CD14-positive monocyte (primary cell): ENCODE measurements at regions not wholly inside any gene's neighbourhood (a gene's known extent, or its start where the extent isn't known, plus 50 kb on each side); places are given as distances from the start of the nearest gene placed in this dataset.

Source experiments
- DNase-seq, 3 donors: peaks; one replicate each; pipeline ENCODE4 v3.0.0-alpha.2; 2011 to 2022
- H2AFZ ChIP-seq: 2 replicates; pipeline ENCODE4 v1.6.0; 2012; ENCODE audit warnings: mild to moderate bottlenecking, low read depth, low read length, inconsistent platforms; ENCODE audit not compliant: insufficient read depth, poor library complexity, severe bottlenecking
- H3K27ac ChIP-seq, 2 donors: 1 replicate in 1 of 2; 2 replicates in 1 of 2; pipeline ENCODE4 v1.5.1; 2012 to 2013; ENCODE audit warnings: low read length in 2 of 2, control low read depth in 1 of 2, inconsistent platforms in 1 of 2, low read depth in 1 of 2, mild to moderate bottlenecking in 1 of 2
- H3K27me3 ChIP-seq, 2 donors: one replicate each; pipeline versions ENCODE4 v1.6.0 to v1.6.1; 2011 to 2013; ENCODE audit warnings: low read length in 2 of 2; ENCODE audit not compliant: control insufficient read depth in 2 of 2, insufficient read depth in 2 of 2
- H3K36me3 ChIP-seq, 2 donors: replicated peaks in 1 of 2; 1 replicate in 1 of 2; 2 replicates in 1 of 2; pipeline versions ENCODE4 v1.5.1 to v1.6.1; 2012 to 2013; ENCODE audit warnings: low read length in 2 of 2, control low read depth in 1 of 2, inconsistent platforms in 1 of 2, mild to moderate bottlenecking in 1 of 2; ENCODE audit not compliant: insufficient read depth in 2 of 2, control insufficient read depth in 1 of 2
- H3K4me1 ChIP-seq, 2 donors: 1 replicate in 1 of 2; 2 replicates in 1 of 2; pipeline versions ENCODE4 v1.5.1 to v1.6.1; 2012 to 2013; ENCODE audit warnings: low read length in 2 of 2, control low read depth in 1 of 2, inconsistent platforms in 1 of 2, mild to moderate bottlenecking in 1 of 2, moderate library complexity in 1 of 2; ENCODE audit not compliant: insufficient read depth in 2 of 2, control insufficient read depth in 1 of 2
- H3K4me2 ChIP-seq: replicated peaks from 2 replicates; pipeline ENCODE3; 2012; ENCODE audit warnings: low read length, moderate library complexity, mild to moderate bottlenecking; ENCODE audit not compliant: poor library complexity, severe bottlenecking; ENCODE audit errors: extremely low read depth
- H3K4me3 ChIP-seq, 3 experiments: fragments of 200-600 bp in 1 of 3; sonication (generic) in 1 of 3; replicated peaks in 1 of 3; 1 replicate in 2 of 3; 2 replicates in 1 of 3; pipeline ENCODE4 v1.5.1; 2011 to 2013; ENCODE audit warnings: low read length in 3 of 3, mild to moderate bottlenecking in 3 of 3, control low read depth in 2 of 3, low read depth in 2 of 3, inconsistent platforms in 1 of 3, moderate library complexity in 1 of 3
- H3K79me2 ChIP-seq: 2 replicates; pipeline ENCODE4 v1.6.0; 2012; ENCODE audit warnings: mild to moderate bottlenecking, control low read depth, inconsistent platforms, low read length, moderate library complexity; ENCODE audit not compliant: insufficient read depth
- H3K9ac ChIP-seq: 2 replicates; pipeline ENCODE4 v1.6.0; 2017; ENCODE audit warnings: low read length, mild to moderate bottlenecking; ENCODE audit not compliant: insufficient read depth, poor library complexity, severe bottlenecking
- H3K9me3 ChIP-seq, 2 donors: replicated peaks in 1 of 2; 1 replicate in 1 of 2; 2 replicates in 1 of 2; pipeline versions ENCODE4 v1.5.1 to v1.6.1; 2012 to 2013; ENCODE audit warnings: low read length in 2 of 2, control low read depth in 1 of 2; ENCODE audit not compliant: control insufficient read depth in 1 of 2, insufficient read depth in 1 of 2
- H4K20me1 ChIP-seq: 2 replicates; pipeline ENCODE4 v1.6.0; 2012; ENCODE audit warnings: mild to moderate bottlenecking, low read length, control low read depth, moderate library complexity; ENCODE audit not compliant: insufficient read depth
- H3K27ac Mint-ChIP-seq, 7 donors: one replicate each; pipeline ENCODE4 v1.8.0; 2020; ENCODE audit warnings: mild to moderate bottlenecking in 7 of 7, mixed read lengths in 7 of 7, moderate library complexity in 6 of 7, inconsistent platforms in 2 of 7
- H3K27me3 Mint-ChIP-seq, 3 donors: one replicate each; pipeline ENCODE4 v1.8.0; 2021 to 2022; ENCODE audit warnings: low read depth in 3 of 3, mild to moderate bottlenecking in 3 of 3, mixed read lengths in 3 of 3, moderate library complexity in 3 of 3, inconsistent platforms in 1 of 3
- H3K36me3 Mint-ChIP-seq, 2 donors: one replicate each; pipeline ENCODE4 v1.8.0; 2020; ENCODE audit warnings: mixed read lengths in 2 of 2, inconsistent platforms in 1 of 2, mild to moderate bottlenecking in 1 of 2
- H3K4me1 Mint-ChIP-seq: one replicate; pipeline ENCODE4 v1.8.0; 2020; ENCODE audit warnings: mild to moderate bottlenecking, mixed read lengths
- H3K4me3 Mint-ChIP-seq, 2 donors: one replicate each; pipeline ENCODE4 v1.8.0; 2020; ENCODE audit warnings: mild to moderate bottlenecking in 2 of 2, mixed read lengths in 2 of 2, moderate library complexity in 1 of 2
- H3K9me3 Mint-ChIP-seq, 7 donors: one replicate each; pipeline ENCODE4 v1.8.0; 2020 to 2022; ENCODE audit warnings: mixed read lengths in 7 of 7, mild to moderate bottlenecking in 6 of 7, moderate library complexity in 6 of 7, inconsistent platforms in 2 of 7
- WGBS: methylation state at CpG from one replicate; pipeline ENCODE4 v1.1.5; 2013; ENCODE audit warnings: missing lambda C conversion rate; ENCODE audit not compliant: insufficient coverage; 5-methylcytosine and 5-hydroxymethylcytosine counted together
- intact Hi-C, 2 donors: fragments of 100-400 bp; cut with micrococcal nuclease; formaldehyde crosslinking; loops; one replicate each; pipeline versions ENCODE4 v1.15.0 to v1.15.1; 2023
- TF ChIP-seq, protein P1 (sequence below): fragments of 200-600 bp; IDR thresholded peaks from one replicate; pipeline ENCODE4 v1.8.0; 2022; ENCODE audit warnings: antibody characterized with exemption, mild to moderate bottlenecking

DNA sequence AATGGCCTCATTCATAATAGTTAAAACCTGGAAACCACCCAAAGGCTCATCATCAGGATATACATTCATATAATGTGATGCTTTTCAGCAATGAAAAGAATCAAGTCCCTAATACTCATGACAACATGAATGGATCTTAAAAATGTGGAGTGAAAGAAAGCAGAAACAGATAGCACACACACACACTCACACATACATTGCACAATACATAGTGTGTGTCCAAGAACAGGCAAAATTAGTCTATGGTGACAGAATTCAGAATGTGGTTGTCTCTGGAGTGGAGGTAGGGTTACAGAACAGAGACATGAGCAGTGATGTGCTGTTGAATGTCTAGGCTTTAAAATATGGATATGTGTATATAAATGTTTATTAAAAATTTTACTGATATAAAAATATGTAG is 419.9 kb upstream of the PCDH15 start:
- Histone ChIP-seq H3K27ac (no peak overlapping the region), H3K9ac (no peak overlapping the region), H3K79me2 (no peaks in the 10 kb centered on the region), H3K9me3 (no peaks in the 10 kb centered on the region), H2AFZ (no peak overlapping the region), H3K27me3 (no peaks in the 10 kb centered on the region), H4K20me1 (no peaks in the 10 kb centered on the region), H3K4me2 (no peak overlapping the region), H3K4me1 (no peaks in the 10 kb centered on the region), H3K4me3 (no peak overlapping the region), H3K36me3 (no peaks in the 10 kb centered on the region)
- intact Hi-C loops, result no loop called here
- H3K27ac Mint-ChIP-seq, result no peak overlapping the region
- H3K27me3 Mint-ChIP-seq, result no peaks in the 10 kb centered on the region
- no peaks in the 10 kb centered on the region for H3K36me3 Mint-ChIP-seq
- H3K9me3 Mint-ChIP-seq, result no peaks in the 10 kb centered on the region
- TF ChIP-seq, protein P1, sequence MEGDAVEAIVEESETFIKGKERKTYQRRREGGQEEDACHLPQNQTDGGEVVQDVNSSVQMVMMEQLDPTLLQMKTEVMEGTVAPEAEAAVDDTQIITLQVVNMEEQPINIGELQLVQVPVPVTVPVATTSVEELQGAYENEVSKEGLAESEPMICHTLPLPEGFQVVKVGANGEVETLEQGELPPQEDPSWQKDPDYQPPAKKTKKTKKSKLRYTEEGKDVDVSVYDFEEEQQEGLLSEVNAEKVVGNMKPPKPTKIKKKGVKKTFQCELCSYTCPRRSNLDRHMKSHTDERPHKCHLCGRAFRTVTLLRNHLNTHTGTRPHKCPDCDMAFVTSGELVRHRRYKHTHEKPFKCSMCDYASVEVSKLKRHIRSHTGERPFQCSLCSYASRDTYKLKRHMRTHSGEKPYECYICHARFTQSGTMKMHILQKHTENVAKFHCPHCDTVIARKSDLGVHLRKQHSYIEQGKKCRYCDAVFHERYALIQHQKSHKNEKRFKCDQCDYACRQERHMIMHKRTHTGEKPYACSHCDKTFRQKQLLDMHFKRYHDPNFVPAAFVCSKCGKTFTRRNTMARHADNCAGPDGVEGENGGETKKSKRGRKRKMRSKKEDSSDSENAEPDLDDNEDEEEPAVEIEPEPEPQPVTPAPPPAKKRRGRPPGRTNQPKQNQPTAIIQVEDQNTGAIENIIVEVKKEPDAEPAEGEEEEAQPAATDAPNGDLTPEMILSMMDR, result no peak
- no peak overlapping the region for H3K4me3 Mint-ChIP-seq
- DNase-seq, result no peak
- H3K4me1 Mint-ChIP-seq, result no peaks in the 10 kb centered on the region

DNA sequence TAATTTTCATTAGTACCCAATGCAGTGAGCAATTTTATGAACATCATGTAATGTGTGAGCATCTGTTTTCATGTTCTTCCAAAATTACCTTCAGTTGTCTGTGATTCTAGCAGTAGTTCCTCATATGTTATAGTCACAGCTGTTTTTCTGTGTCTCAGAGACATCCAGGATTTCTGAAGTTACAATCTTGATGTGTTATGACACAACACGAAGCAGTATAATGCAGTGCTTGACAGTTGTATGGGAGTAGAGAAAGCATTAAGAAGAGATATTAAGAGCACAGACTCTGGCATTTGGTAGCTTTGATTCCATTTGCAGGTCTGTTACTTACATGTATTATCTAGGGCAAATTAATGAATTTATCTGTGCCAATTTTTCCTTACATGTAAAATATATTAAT is 414.7 kb upstream of the PCDH15 start:
- intact Hi-C loops, result no loop called here
- no peak overlapping the region for H3K4me2 ChIP-seq
- no peaks in the 10 kb centered on the region for H3K27me3 ChIP-seq
- no peaks in the 10 kb centered on the region for H3K9me3 Mint-ChIP-seq
- H3K36me3 Mint-ChIP-seq, result no peaks in the 10 kb centered on the region
- H3K36me3 ChIP-seq, result no peaks in the 10 kb centered on the region
- TF ChIP-seq, protein P1, result no peak
- no peak overlapping the region for H3K4me3 ChIP-seq
- no peaks in the 10 kb centered on the region for H3K27me3 Mint-ChIP-seq
- H3K9ac ChIP-seq, result no peak overlapping the region
- no peak overlapping the region for H3K4me3 Mint-ChIP-seq
- H3K79me2 ChIP-seq, result no peaks in the 10 kb centered on the region
- no peaks in the 10 kb centered on the region for H3K4me1 ChIP-seq
- WGBS, result 100% methylated on average over 1 of the region's 1 CpG
- H2AFZ ChIP-seq, result no peak overlapping the region
- H3K9me3 ChIP-seq, result no peaks in the 10 kb centered on the region
- H4K20me1 ChIP-seq, result no peaks in the 10 kb centered on the region
- H3K4me1 Mint-ChIP-seq, result no peaks in the 10 kb centered on the region
- DNase-seq, result no peak
- no peak overlapping the region for H3K27ac Mint-ChIP-seq
- no peak overlapping the region for H3K27ac ChIP-seq
